ENCODE measurements at regions not wholly inside any gene's neighbourhood (a gene's known extent, or its start where the extent isn't known, plus 50 kb on each side); places are given as distances from the start of the nearest gene placed in this dataset.

DNA sequence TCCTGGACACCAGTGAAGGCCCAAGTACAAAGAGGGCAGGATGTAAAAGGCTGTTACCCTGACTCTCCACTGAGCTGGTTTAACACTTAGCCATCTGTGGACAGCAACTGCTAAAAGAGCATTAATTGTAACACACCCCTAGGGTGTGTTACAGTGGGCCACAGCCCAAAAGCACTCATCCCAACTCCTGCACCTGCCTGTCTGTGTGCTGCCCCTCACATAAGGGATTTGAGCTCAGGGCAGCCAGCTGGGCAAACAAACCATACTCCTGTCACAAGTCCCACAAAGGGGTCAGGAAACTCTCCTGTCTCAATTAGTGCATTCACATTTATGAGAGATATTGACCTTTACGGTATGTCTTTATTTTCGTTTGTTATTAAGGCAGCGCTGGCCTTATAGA is 833.1 kb upstream of the NXPH2 start:
- in situ Hi-C loops (cut with MboI): no loop called here
- CTCF ChIA-PET (ENCODE audit: low intra/inter-chr PET ratio): no interaction called here
- no peak for DNase-seq (ENCODE audit: extremely low read depth in 1 of 4, low spot score in 3 of 4)
- no peaks in the 10 kb centered on the region for H3K27me3 ChIP-seq (ENCODE audit: control insufficient read depth in 2 of 2, insufficient read depth in 2 of 2, low read length in 2 of 2)
- no peak for ATAC-seq
- no peaks in the 10 kb centered on the region for H3K9me1 ChIP-seq (ENCODE audit: control insufficient read depth, insufficient read depth, low read length)
- no peak overlapping the region for H3K27ac ChIP-seq (ENCODE audit: extremely low read depth, low read depth, low read length)
- TF ChIP-seq BRD9 (IDR thresholded peaks at IDR 0.05; ENCODE audit: low read depth, partially characterized antibody): no peak
- TF ChIP-seq THRAP3 (IDR thresholded peaks at IDR 0.05; ENCODE audit: borderline replicate concordance): no peak
- TF ChIP-seq ZNF75A (CRISPR knock-in tag; IDR thresholded peaks at IDR 0.05): no peak
- no peak for TF ChIP-seq ARNT (IDR thresholded peaks at IDR 0.05)
- BruUV-seq (replicated peaks): no TSS peak
- 0% methylated on average over 3 of the region's 3 CpGs for WGBS (ENCODE audit: insufficient coverage, low coverage, missing lambda C conversion rate)
- no peaks in the 10 kb centered on the region for H3K79me2 ChIP-seq (ENCODE audit: control insufficient read depth, insufficient read depth, low read length)
- intact Hi-C loops (cut with micrococcal nuclease): no loop called here
- POLR2A ChIA-PET: no interaction called here
- H3K4me3 ChIP-seq: no peak overlapping the region
- H3K9me3 ChIP-seq (replicated peaks; ENCODE audit: control insufficient read depth, insufficient read depth, low read depth, low read length): no peaks in the 10 kb centered on the region
- FAIRE-seq: no peak
- H3K9ac ChIP-seq (ENCODE audit: insufficient read depth in 1 of 2, low read depth in 2 of 2, low read length in 2 of 2): no peak overlapping the region
- H2AFZ ChIP-seq (ENCODE audit: low read depth, low read length): no peak overlapping the region
- H4K20me1 ChIP-seq (replicated peaks; ENCODE audit: control insufficient read depth, insufficient read depth, low read length): no peaks in the 10 kb centered on the region
- no peak overlapping the region for H3K4me2 ChIP-seq (ENCODE audit: insufficient read depth, low read length)
- no peaks in the 10 kb centered on the region for H3K36me3 ChIP-seq (ENCODE audit: control insufficient read depth, insufficient read depth, low read length)
- no peaks in the 10 kb centered on the region for H3K4me1 ChIP-seq (replicated peaks in 1 of 2; ENCODE audit: control insufficient read depth in 2 of 2, insufficient read depth in 2 of 2, low read length in 2 of 2)

- Histone ChIP-seq H4K20me1 (replicated peaks; ENCODE audit: control insufficient read depth, insufficient read depth, low read length) (no peaks in the 10 kb centered on the region), H3K36me3 (ENCODE audit: control insufficient read depth, insufficient read depth, low read length) (no peaks in the 10 kb centered on the region), H3K79me2 (ENCODE audit: control insufficient read depth, insufficient read depth, low read length) (no peaks in the 10 kb centered on the region), H3K4me3 (no peak overlapping the region), H2AFZ (ENCODE audit: low read depth, low read length) (no peak overlapping the region), H3K9ac (ENCODE audit: insufficient read depth in 1 of 2, low read depth in 2 of 2, low read length in 2 of 2) (no peak overlapping the region), H3K27me3 (ENCODE audit: control insufficient read depth in 2 of 2, insufficient read depth in 2 of 2, low read length in 2 of 2) (no peaks in the 10 kb centered on the region), H3K9me3 (replicated peaks; ENCODE audit: control insufficient read depth, insufficient read depth, low read depth, low read length) (no peaks in the 10 kb centered on the region), H3K4me1 (replicated peaks in 1 of 2; ENCODE audit: control insufficient read depth in 2 of 2, insufficient read depth in 2 of 2, low read length in 2 of 2) (no peaks in the 10 kb centered on the region), H3K27ac (ENCODE audit: extremely low read depth, low read depth, low read length) (no peak overlapping the region), H3K9me1 (ENCODE audit: control insufficient read depth, insufficient read depth, low read length) (no peaks in the 10 kb centered on the region), H3K4me2 (ENCODE audit: insufficient read depth, low read length) (no peak overlapping the region)
- ChIA-PET CTCF (ENCODE audit: low intra/inter-chr PET ratio) (no interaction called here), POLR2A (no interaction called here)
- ATAC-seq (no peak), DNase-seq (ENCODE audit: extremely low read depth in 1 of 4, low spot score in 3 of 4) (no peak), FAIRE-seq (no peak)
- 0% methylated on average over 2 of the region's 3 CpGs for WGBS (ENCODE audit: insufficient coverage, low coverage, missing lambda C conversion rate)
- in situ Hi-C loops (cut with MboI) (no loop called here), intact Hi-C loops (cut with micrococcal nuclease) (no loop called here)
- no TSS peak for BruUV-seq (replicated peaks)
- TF ChIP-seq ZNF584 (CRISPR knock-in tag; IDR thresholded peaks at IDR 0.05; ENCODE audit: low read depth) (no peak), HCFC1 (IDR thresholded peaks at IDR 0.05; ENCODE audit: low read depth, low read length) (no peak), ZKSCAN8 (CRISPR knock-in tag; IDR thresholded peaks at IDR 0.05) (no peak), ZNF449 (CRISPR knock-in tag; IDR thresholded peaks at IDR 0.05) (no peak), RBBP5 (IDR thresholded peaks at IDR 0.05; ENCODE audit: borderline replicate concordance, insufficient read depth, low read length, poor library complexity, severe bottlenecking) (no peak), PRMT5 (CRISPR knock-in tag; IDR thresholded peaks at IDR 0.05) (no peak), STAG1 (CRISPR knock-in tag; IDR thresholded peaks at IDR 0.05; ENCODE audit: borderline replicate concordance) (no peak), TOE1 (IDR thresholded peaks at IDR 0.05; ENCODE audit: borderline replicate concordance) (no peak), TOE1 (CRISPR knock-in tag; IDR thresholded peaks at IDR 0.05; ENCODE audit: borderline replicate concordance, low read depth) (no peak)
- TF ChIP-seq, protein P1, sequence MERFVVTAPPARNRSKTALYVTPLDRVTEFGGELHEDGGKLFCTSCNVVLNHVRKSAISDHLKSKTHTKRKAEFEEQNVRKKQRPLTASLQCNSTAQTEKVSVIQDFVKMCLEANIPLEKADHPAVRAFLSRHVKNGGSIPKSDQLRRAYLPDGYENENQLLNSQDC (CRISPR knock-in tag; IDR thresholded peaks at IDR 0.05): no peak
- TF ChIP-seq, protein P2, sequence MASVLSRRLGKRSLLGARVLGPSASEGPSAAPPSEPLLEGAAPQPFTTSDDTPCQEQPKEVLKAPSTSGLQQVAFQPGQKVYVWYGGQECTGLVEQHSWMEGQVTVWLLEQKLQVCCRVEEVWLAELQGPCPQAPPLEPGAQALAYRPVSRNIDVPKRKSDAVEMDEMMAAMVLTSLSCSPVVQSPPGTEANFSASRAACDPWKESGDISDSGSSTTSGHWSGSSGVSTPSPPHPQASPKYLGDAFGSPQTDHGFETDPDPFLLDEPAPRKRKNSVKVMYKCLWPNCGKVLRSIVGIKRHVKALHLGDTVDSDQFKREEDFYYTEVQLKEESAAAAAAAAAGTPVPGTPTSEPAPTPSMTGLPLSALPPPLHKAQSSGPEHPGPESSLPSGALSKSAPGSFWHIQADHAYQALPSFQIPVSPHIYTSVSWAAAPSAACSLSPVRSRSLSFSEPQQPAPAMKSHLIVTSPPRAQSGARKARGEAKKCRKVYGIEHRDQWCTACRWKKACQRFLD (CRISPR knock-in tag; IDR thresholded peaks at IDR 0.05): no peak
These were observed 830.3 kb upstream of the NXPH2 start for GRCh38 chr2:139610512-139610911.
